ENCODE measurements at regions not wholly inside any gene's neighbourhood (a gene's known extent, or its start where the extent isn't known, plus 50 kb on each side); places are given as distances from the start of the nearest gene placed in this dataset.

DNA sequence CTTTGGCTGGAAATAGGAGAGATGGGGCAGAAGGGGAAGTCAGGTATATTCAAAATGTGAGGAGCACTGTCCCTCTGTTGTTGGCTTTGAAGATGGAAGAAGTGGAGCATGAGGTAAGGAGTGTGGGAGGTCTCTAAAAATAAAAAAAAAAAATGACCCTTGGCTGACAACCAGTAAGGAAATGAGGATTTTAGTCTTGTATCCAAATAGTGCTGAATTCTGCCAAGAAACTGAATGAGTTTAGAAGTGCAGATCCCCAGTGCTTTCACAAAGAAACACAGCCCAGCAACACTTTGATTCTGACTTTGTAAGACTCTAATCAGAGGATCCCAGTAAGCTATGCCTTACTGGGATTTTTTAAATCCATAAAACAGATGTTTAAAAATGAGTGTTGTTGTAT is 367.9 kb downstream of the CYLC2 start:
- Histone ChIP-seq H3K4me1 (replicated peaks in 1 of 4; ENCODE audit: control insufficient read depth in 3 of 4, insufficient read depth in 4 of 4, low read length in 3 of 4) (no peaks in the 10 kb centered on the region), H3K4me3 (ENCODE audit: extremely low read depth in 1 of 4, insufficient read depth in 2 of 4, low read depth in 3 of 4, low read length in 4 of 4) (no peak overlapping the region), H3K27ac (ENCODE audit: low read depth, low read length) (no peak overlapping the region), H3K79me1 (ENCODE audit: low read depth, low read length) (no peaks in the 10 kb centered on the region), H4K5ac (ENCODE audit: insufficient read length, low read depth, low read length) (no peak overlapping the region), H3K4me2 (ENCODE audit: insufficient read depth in 1 of 2, low read depth in 2 of 2, low read length in 2 of 2) (no peak overlapping the region), H3K56ac (replicated peaks; ENCODE audit: insufficient read length, low read depth, low read length) (no peak overlapping the region), H3K27me3 (replicated peaks in 1 of 4; ENCODE audit: control insufficient read depth in 3 of 4, extremely low read depth in 1 of 4, insufficient read depth in 3 of 4, low read length in 3 of 4) (no peaks in the 10 kb centered on the region), H4K8ac (ENCODE audit: extremely low read depth, insufficient read depth, low read length) (no peak overlapping the region), H3K36me3 (ENCODE audit: control insufficient read depth in 2 of 4, insufficient read depth in 4 of 4, low read length in 3 of 4) (no peaks in the 10 kb centered on the region), H2BK5ac (ENCODE audit: low read depth, low read length) (no peak overlapping the region), H4K20me1 (replicated peaks in 1 of 2; ENCODE audit: control insufficient read depth in 1 of 2, insufficient read depth in 2 of 2, low read length in 2 of 2) (no peaks in the 10 kb centered on the region), H3K23me2 (ENCODE audit: low read depth, low read length) (no peaks in the 10 kb centered on the region), H3K4ac (replicated peaks; ENCODE audit: insufficient read length, low read depth, low read length) (no peak overlapping the region), H2BK20ac (ENCODE audit: low read length) (no peak overlapping the region), H2AFZ (ENCODE audit: low read length) (no peak overlapping the region), H3K9me3 (ENCODE audit: insufficient read depth in 2 of 2, low read depth in 1 of 2, low read length in 1 of 2) (no peaks in the 10 kb centered on the region; a peak in 1 of 4 replicates), H2BK120ac (replicated peaks; ENCODE audit: low read depth, low read length) (no peak overlapping the region), H3K18ac (ENCODE audit: extremely low read depth, low read length) (no peak overlapping the region), H2BK15ac (ENCODE audit: low read length) (no peak overlapping the region), H3K23ac (ENCODE audit: insufficient read length) (no peak overlapping the region), H4K91ac (replicated peaks; ENCODE audit: insufficient read length, low read length) (no peak overlapping the region), H3K14ac (ENCODE audit: insufficient read length) (no peak overlapping the region), H3K79me2 (ENCODE audit: control insufficient read depth in 1 of 2, insufficient read depth in 2 of 2, low read length in 2 of 2) (no peaks in the 10 kb centered on the region), H2AK5ac (ENCODE audit: low read depth, low read length) (no peak overlapping the region), H2BK12ac (ENCODE audit: low read depth, low read length) (no peak overlapping the region), H3K9ac (replicated peaks in 1 of 4; ENCODE audit: extremely low read depth in 1 of 4, low read depth in 3 of 4, low read length in 3 of 4) (no peak overlapping the region)
- DNase-seq (ENCODE audit: low read depth in 1 of 2, low spot score in 2 of 2) = no peak
- no peak for TF ChIP-seq ASH2L (IDR thresholded peaks at IDR 0.05; ENCODE audit: low read length)
- TF ChIP-seq, protein P1, sequence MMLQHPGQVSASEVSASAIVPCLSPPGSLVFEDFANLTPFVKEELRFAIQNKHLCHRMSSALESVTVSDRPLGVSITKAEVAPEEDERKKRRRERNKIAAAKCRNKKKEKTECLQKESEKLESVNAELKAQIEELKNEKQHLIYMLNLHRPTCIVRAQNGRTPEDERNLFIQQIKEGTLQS (IDR thresholded peaks at IDR 0.05; ENCODE audit: insufficient read depth, low read depth, low read length) = no peak
- no peak for TF ChIP-seq SIN3A (conservative IDR thresholded peaks at IDR 0.05 in 1 of 2, IDR thresholded peaks at IDR 0.05 in 1 of 2; ENCODE audit: low read depth in 1 of 2, low read length in 2 of 2)
- TF ChIP-seq CREB1 (IDR thresholded peaks at IDR 0.05) = no peak
- no peak for TF ChIP-seq TEAD4 (IDR thresholded peaks at IDR 0.05; ENCODE audit: low read depth, low read length)
- ChIA-PET CTCF (ENCODE audit: partially characterized antibody) (no interaction called here), POLR2A (ENCODE audit: partially characterized antibody) (no interaction called here)
- FAIRE-seq = no peak
